Testis (tissue), 2 donors: ENCODE measurements at regions not wholly inside any gene's neighbourhood (a gene's known extent, or its start where the extent isn't known, plus 50 kb on each side); places are given as distances from the start of the nearest gene placed in this dataset.

Source experiments
- POLR2A ChIP-seq: fragments of 450-650 bp; IDR thresholded peaks from one replicate; pipeline ENCODE4 v1.6.1; 2017; ENCODE audit warnings: antibody characterized with exemption, mild to moderate bottlenecking, moderate library complexity
- TF ChIP-seq, protein P1 (sequence below), 3 experiments: fragments of 450-650 bp in 2 of 3; fragments of 200-600 bp in 1 of 3; sonication (generic) in 1 of 3; IDR thresholded peaks; one replicate each; pipeline ENCODE4 v1.5.1; 2016 to 2019; ENCODE audit warnings: antibody characterized with exemption in 3 of 3, mild to moderate bottlenecking in 2 of 3, moderate library complexity in 1 of 3

DNA sequence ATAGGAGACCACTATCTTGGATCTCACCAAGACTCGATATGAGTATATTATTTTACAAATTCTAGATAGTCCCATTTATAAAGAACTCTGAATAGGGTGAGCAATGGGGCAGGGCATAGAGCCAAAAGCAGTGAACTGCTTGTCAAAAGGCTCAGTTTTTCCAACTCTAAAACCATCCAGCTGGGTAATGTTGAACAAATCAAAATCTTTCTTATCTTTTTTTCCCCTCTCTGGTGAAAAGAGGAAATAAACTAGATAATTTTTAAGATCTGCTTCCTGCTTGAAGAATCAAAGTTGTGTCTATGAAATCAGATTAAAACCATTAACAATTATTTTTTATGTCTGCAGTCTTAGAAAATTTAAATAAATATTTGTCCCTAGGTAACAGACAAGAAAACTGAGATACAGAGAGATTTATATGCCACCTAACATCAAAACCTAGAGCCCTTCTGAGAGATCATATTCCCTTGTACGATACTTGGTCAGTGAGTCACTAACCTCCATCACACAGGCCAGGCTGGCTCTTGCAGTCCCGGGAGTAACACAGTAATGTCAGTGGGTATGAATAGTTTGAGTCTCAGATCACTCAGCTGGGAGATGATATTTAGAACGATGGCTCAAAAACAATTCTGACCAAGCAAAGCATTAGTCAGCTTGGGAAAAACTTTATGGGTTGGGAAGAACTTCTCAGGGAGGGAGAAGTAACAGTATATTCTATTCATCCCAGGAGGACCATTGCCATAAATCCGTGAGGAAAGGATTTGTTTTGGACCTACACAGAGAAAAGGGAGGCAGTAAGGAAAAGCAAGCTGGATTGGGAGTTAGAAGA lies 178.8 kb downstream of the REEP3 start:
- TF ChIP-seq, protein P1, sequence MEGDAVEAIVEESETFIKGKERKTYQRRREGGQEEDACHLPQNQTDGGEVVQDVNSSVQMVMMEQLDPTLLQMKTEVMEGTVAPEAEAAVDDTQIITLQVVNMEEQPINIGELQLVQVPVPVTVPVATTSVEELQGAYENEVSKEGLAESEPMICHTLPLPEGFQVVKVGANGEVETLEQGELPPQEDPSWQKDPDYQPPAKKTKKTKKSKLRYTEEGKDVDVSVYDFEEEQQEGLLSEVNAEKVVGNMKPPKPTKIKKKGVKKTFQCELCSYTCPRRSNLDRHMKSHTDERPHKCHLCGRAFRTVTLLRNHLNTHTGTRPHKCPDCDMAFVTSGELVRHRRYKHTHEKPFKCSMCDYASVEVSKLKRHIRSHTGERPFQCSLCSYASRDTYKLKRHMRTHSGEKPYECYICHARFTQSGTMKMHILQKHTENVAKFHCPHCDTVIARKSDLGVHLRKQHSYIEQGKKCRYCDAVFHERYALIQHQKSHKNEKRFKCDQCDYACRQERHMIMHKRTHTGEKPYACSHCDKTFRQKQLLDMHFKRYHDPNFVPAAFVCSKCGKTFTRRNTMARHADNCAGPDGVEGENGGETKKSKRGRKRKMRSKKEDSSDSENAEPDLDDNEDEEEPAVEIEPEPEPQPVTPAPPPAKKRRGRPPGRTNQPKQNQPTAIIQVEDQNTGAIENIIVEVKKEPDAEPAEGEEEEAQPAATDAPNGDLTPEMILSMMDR (IDR thresholded peaks at IDR 0.05), result no peak
- TF ChIP-seq POLR2A, result no peak
